ENCODE measurements at regions not wholly inside any gene's neighbourhood (a gene's known extent, or its start where the extent isn't known, plus 50 kb on each side); places are given as distances from the start of the nearest gene placed in this dataset.

- TF ChIP-seq DPF2 (IDR thresholded peaks at IDR 0.05) (peak; percentile 81), ZMIZ1 (IDR thresholded peaks at IDR 0.05; ENCODE audit: low read depth in 2 of 2, low read length in 2 of 2) (peak in 1 of 2 experiments; percentile 74; a peak in 2 of 4 replicates), HDAC1 (IDR thresholded peaks at IDR 0.05) (peak in 1 of 2 experiments; percentile 41; a peak in 1 of 4 replicates), POLR2AphosphoS5 (IDR thresholded peaks at IDR 0.05; ENCODE audit: control insufficient read depth, insufficient read depth, low read depth, low read length) (peak; percentile 66; the same call in 1 of the 2 replicates), TCF3 (CRISPR knock-in tag; IDR thresholded peaks at IDR 0.05) (peak; percentile 92), TEAD4 (IDR thresholded peaks at IDR 0.05; ENCODE audit: low read length) (peak; percentile 87), TEAD4 (CRISPR knock-in tag; IDR thresholded peaks at IDR 0.05; ENCODE audit: borderline replicate concordance) (no peak), SMARCA4 (IDR thresholded peaks at IDR 0.05) (peak; percentile 82), NCOR1 (IDR thresholded peaks at IDR 0.05) (peak; percentile 86), KLF16 (IDR thresholded peaks at IDR 0.05) (peak; percentile 81), EP300 (IDR thresholded peaks at IDR 0.05; ENCODE audit: low read length) (peak; percentile 52; the same call in 1 of the 2 replicates), E2F4 (CRISPR knock-in tag; IDR thresholded peaks at IDR 0.05; ENCODE audit: low read depth) (no peak)
Measured at GRCh38 chr20:43318755-43319297, 129.1 kb upstream of the PTPRT start (continued).
